ENCODE measurements at regions not wholly inside any gene's neighbourhood (a gene's known extent, or its start where the extent isn't known, plus 50 kb on each side); places are given as distances from the start of the nearest gene placed in this dataset.

GRCh38 chr9:26175264-26175663 is 497.0 kb upstream of the TUSC1 start:
- Histone ChIP-seq H3K4me3 (no peak overlapping the region), H3K9me3 (no peaks in the 10 kb centered on the region), H3K36me3 (ENCODE audit: low read depth) (no peaks in the 10 kb centered on the region), H3K4me1 (ENCODE audit: low read depth) (no peaks in the 10 kb centered on the region)
- TF ChIP-seq CTCF (IDR thresholded peaks at IDR 0.05): no peak
- intact Hi-C loops (cut with DNase I, micrococcal nuclease): no loop called here
- no peak for ATAC-seq
- DNase-seq: no peak

DNA sequence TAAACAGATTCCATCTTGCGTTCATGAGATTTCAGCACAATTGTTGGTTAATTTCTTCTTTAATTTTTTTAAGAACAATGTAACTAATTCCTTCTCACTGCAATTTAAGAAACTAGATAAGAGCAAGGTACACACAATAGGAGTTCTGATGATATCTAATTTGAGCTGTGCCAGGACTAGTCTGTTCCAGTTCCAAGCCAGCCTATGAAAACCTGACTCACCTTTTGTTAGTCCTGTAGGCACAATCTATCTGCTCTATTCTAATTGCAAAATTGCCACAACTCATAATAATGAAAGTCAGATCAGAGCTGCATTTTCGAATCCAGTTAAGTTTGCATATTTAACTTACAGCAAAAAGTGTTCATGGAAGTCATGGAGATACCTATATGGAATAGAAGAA is 494.1 kb upstream of the TUSC1 start:
- no peak for TF ChIP-seq CTCF (IDR thresholded peaks at IDR 0.05)

GRCh38 chr9:26171691-26172090 is 493.4 kb upstream of the TUSC1 start:
- Histone ChIP-seq H3K4me3 (no peak overlapping the region), H3K4me1 (ENCODE audit: low read depth) (no peaks in the 10 kb centered on the region), H3K36me3 (ENCODE audit: low read depth) (no peaks in the 10 kb centered on the region), H3K9me3 (no peaks in the 10 kb centered on the region)
- no peak for TF ChIP-seq CTCF (IDR thresholded peaks at IDR 0.05)
- intact Hi-C loops (cut with DNase I, micrococcal nuclease): no loop called here
- no peak for ATAC-seq
- DNase-seq: no peak

More for the DNA sequence above, 494.1 kb upstream of the TUSC1 start:
- no peaks in the 10 kb centered on the region for H3K9me3 ChIP-seq
- no peak for ATAC-seq
- intact Hi-C loops (cut with DNase I, micrococcal nuclease): no loop called here
- H3K4me1 ChIP-seq (ENCODE audit: low read depth): no peaks in the 10 kb centered on the region
- no peaks in the 10 kb centered on the region for H3K36me3 ChIP-seq (ENCODE audit: low read depth)
- no peak for DNase-seq
- H3K4me3 ChIP-seq: no peak overlapping the region

GRCh38 chr9:26170190-26170589 is 491.9 kb upstream of the TUSC1 start:
- H3K9me3 ChIP-seq: no peaks in the 10 kb centered on the region
- intact Hi-C loops (cut with DNase I, micrococcal nuclease): no loop called here
- DNase-seq (no peak), ATAC-seq (no peak)
- no peak overlapping the region for H3K4me3 ChIP-seq
- no peaks in the 10 kb centered on the region for H3K36me3 ChIP-seq (ENCODE audit: low read depth)
- H3K4me1 ChIP-seq (ENCODE audit: low read depth): no peaks in the 10 kb centered on the region
- no peak for TF ChIP-seq CTCF (IDR thresholded peaks at IDR 0.05)

GRCh38 chr9:26169708-26170107 is 491.5 kb upstream of the TUSC1 start:
- intact Hi-C loops (cut with DNase I, micrococcal nuclease): no loop called here
- H3K36me3 ChIP-seq (ENCODE audit: low read depth): no peaks in the 10 kb centered on the region
- DNase-seq (no peak), ATAC-seq (no peak)
- TF ChIP-seq CTCF (IDR thresholded peaks at IDR 0.05): no peak
- no peak overlapping the region for H3K4me3 ChIP-seq
- no peaks in the 10 kb centered on the region for H3K9me3 ChIP-seq
- H3K4me1 ChIP-seq (ENCODE audit: low read depth): no peaks in the 10 kb centered on the region

GRCh38 chr9:26166537-26166936 is 488.3 kb upstream of the TUSC1 start:
- DNase-seq: no peak
- intact Hi-C loops (cut with DNase I, micrococcal nuclease): no loop called here
- Histone ChIP-seq H3K4me3 (no peak overlapping the region), H3K36me3 (ENCODE audit: low read depth) (no peaks in the 10 kb centered on the region), H3K4me1 (ENCODE audit: low read depth) (no peaks in the 10 kb centered on the region), H3K9me3 (peaks cover 4% of the 10 kb centered on the region)
- no peak for ATAC-seq
- TF ChIP-seq CTCF (IDR thresholded peaks at IDR 0.05): no peak
